ENCODE measurements at regions not wholly inside any gene's neighbourhood (a gene's known extent, or its start where the extent isn't known, plus 50 kb on each side); places are given as distances from the start of the nearest gene placed in this dataset.

GRCh38 chr3:144369129-144369879 is 397.7 kb downstream of the DIPK2A start:
- TF ChIP-seq, protein P1, sequence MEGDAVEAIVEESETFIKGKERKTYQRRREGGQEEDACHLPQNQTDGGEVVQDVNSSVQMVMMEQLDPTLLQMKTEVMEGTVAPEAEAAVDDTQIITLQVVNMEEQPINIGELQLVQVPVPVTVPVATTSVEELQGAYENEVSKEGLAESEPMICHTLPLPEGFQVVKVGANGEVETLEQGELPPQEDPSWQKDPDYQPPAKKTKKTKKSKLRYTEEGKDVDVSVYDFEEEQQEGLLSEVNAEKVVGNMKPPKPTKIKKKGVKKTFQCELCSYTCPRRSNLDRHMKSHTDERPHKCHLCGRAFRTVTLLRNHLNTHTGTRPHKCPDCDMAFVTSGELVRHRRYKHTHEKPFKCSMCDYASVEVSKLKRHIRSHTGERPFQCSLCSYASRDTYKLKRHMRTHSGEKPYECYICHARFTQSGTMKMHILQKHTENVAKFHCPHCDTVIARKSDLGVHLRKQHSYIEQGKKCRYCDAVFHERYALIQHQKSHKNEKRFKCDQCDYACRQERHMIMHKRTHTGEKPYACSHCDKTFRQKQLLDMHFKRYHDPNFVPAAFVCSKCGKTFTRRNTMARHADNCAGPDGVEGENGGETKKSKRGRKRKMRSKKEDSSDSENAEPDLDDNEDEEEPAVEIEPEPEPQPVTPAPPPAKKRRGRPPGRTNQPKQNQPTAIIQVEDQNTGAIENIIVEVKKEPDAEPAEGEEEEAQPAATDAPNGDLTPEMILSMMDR (conservative IDR thresholded peaks at IDR 0.05; ENCODE audit: low read depth in 2 of 2), result no peak
- TF ChIP-seq EZH2 (IDR thresholded peaks at IDR 0.05; ENCODE audit: low read depth, unreplicated experiment) (no peak), REST (IDR thresholded peaks at IDR 0.05; ENCODE audit: unreplicated experiment) (no peak), CREB1 (CRISPR knock-in tag; IDR thresholded peaks at IDR 0.05; ENCODE audit: low read depth) (no peak), EZH2phosphoT487 (IDR thresholded peaks at IDR 0.05; ENCODE audit: unreplicated experiment) (no peak), JUNB (IDR thresholded peaks at IDR 0.05; ENCODE audit: unreplicated experiment) (no peak), POLR2AphosphoS5 (IDR thresholded peaks at IDR 0.05; ENCODE audit: low read depth) (no peak), NANOG (IDR thresholded peaks at IDR 0.05; ENCODE audit: borderline replicate concordance) (no peak), ETS1 (IDR thresholded peaks at IDR 0.05) (no peak), ZNF331 (CRISPR knock-in tag; IDR thresholded peaks at IDR 0.05; ENCODE audit: low read depth) (no peak)
